HG03558 (cell line): ENCODE measurements at regions not wholly inside any gene's neighbourhood (a gene's known extent, or its start where the extent isn't known, plus 50 kb on each side); places are given as distances from the start of the nearest gene placed in this dataset.

Experiments used
- ATAC-seq: cut with Tn5 transposase; IDR thresholded peaks from one replicate; pipeline ENCODE4 v1.9.1; 2021; ENCODE audit warnings: moderate number of reproducible peaks; ENCODE audit not compliant: unreplicated experiment; ENCODE audit errors: extremely low read depth

- ATAC-seq = no peak
Measured at GRCh38 chr2:138103156-138103555, 138.9 kb downstream of the HNMT start.

GRCh38 chr2:138104071-138104470 lies 139.8 kb downstream of the HNMT start:
- ATAC-seq = no peak

DNA sequence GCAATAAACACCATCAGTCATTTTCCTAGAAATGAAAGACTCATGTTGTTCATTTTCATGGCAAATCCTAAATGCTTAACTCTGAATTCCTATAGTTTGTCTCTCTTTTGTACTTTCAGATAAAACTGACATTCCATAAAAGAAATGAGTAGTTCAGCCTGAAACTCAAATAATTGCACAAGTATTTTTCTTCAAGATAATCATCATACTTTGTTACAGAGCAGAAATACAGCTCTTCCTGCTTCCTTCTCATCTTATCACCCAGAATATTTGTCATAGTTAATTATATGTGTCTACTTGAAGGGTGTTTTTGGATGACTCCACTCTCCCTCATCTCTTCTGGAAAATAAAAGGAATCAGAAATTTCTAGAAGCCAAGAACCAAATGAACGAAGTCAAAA lies 141.1 kb downstream of the HNMT start:
- no peak for ATAC-seq

DNA sequence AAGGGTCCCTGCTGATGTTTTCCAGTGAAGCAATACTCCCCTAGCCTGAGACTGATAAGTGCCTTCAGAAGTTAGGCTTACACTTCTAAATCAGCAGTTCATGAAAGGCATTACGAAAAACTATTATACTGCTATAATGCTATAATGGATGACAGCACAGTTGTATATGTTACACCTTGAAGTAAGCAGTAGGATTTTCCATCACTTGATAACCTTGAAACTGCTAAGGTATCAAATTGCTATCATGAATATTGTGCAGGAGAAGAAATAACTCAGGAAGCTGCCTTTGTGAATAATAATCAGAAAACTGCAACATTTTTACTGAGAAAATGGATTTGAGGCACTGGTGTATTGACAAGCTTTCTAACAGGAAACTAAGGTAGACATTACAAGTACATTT lies 142.3 kb downstream of the HNMT start:
- ATAC-seq = no peak

GRCh38 chr2:138107288-138107687 lies 143.0 kb downstream of the HNMT start:
- no peak for ATAC-seq

GRCh38 chr2:138110453-138111083 lies 146.3 kb downstream of the HNMT start:
- ATAC-seq = no peak

- no peak for ATAC-seq
Measured at GRCh38 chr2:138112536-138112935, 148.3 kb downstream of the HNMT start.

DNA sequence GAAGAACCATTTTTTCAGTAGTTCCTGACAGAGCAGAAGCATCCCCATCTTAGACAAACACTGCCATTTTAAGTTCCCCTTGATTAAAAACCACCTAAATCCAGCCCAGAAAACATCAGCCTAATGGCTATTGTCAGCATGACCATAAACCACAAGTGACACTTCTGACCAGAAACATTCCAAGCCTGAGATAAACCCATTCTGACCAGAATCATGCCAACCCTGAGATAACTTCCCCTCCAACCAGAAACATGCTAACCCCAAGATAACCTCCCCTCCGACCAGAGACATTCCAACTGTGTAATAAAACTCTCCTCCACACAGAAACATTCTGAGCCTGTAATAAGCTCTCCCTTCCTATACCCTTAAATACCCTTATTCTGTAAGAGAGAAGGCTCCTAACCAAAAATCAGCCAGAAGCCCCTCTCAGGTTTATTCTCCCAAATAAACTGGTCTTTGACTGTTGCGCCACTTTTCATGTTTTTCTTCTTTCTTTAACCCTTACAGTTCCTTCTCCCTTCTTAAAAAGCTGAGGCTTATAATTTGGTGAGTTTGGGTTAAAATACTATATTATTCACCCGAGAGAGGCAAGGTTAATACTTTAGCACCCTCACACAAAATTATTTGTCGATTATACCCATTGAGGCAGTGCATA lies 149.7 kb downstream of the HNMT start:
- no peak for ATAC-seq

GRCh38 chr2:138115666-138116065 lies 151.4 kb downstream of the HNMT start:
- no peak for ATAC-seq

- ATAC-seq = no peak
Measured at GRCh38 chr2:138116456-138116855, 152.2 kb downstream of the HNMT start.

- ATAC-seq = no peak
Measured at GRCh38 chr2:138121666-138122661, 157.7 kb downstream of the HNMT start.

GRCh38 chr2:138122891-138123290 lies 158.6 kb downstream of the HNMT start:
- ATAC-seq = no peak

DNA sequence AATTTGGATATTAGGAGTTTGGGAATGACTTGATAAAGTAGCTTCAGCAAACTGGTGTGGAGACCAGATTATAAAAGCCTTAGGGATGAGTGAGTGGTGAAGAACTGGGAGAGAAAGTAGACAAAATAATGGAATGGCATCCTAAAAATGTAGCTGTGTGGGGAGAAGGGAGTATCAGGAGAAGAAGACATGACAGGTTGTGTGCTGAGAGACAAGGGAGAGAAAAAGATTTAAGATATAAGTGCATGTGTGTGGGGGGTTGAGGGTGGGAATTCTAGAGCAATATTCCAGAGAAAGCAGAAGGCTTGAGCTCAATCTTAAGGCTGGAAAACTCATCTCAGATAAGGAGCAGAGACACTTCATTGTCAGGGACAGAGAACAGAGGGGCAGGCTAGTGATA lies 159.5 kb downstream of the HNMT start:
- ATAC-seq = no peak

DNA sequence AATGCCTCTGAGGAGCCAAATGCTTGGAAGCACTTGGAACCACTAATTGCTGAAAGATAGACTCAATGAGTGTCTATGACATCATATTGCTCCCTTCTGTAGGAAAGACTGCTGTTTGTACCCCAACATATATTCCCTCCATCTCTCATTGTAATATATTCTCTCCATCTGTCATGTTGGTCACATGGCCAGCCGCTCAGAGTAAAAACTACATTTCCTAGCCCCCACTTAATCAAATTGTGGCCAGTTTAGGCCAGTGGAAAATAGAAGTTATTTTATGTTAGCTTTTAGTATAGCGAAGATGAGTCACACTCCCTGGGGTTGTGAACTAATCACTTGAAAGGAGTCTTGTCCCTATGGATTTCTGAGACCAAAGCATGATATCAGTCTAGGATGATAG lies 160.2 kb downstream of the HNMT start:
- no peak for ATAC-seq

GRCh38 chr2:138125306-138126288 lies 161.3 kb downstream of the HNMT start:
- ATAC-seq = no peak

- ATAC-seq = no peak
Measured at GRCh38 chr2:138132108-138132507, 167.8 kb downstream of the HNMT start.

GRCh38 chr2:138137949-138138348 lies 173.7 kb downstream of the HNMT start:
- no peak for ATAC-seq

- no peak for ATAC-seq
Measured at GRCh38 chr2:138147796-138148195, 183.5 kb downstream of the HNMT start.

DNA sequence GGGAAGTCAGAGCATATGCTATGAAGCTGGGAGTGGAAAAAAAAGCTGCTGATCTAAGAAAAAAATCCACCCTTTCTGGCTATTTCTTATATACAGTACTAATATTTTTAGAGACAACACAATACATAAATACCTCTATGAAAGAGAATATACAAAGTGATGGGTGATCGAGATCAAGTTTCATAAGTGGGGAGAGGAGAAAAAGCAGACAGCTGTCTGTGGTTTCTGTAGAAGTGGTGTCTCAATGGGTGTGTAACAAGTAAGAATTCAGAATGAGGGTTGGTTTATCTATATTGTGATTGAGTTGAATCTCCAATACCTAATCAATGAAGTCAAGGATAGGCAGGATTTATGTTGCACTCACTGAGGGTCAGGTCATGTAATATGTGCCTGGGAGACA lies 191.0 kb downstream of the HNMT start:
- no peak for ATAC-seq

GRCh38 chr2:138157372-138157771 lies 193.1 kb downstream of the HNMT start:
- no peak for ATAC-seq
